ENCODE measurements at regions not wholly inside any gene's neighbourhood (a gene's known extent, or its start where the extent isn't known, plus 50 kb on each side); places are given as distances from the start of the nearest gene placed in this dataset.

- DNase-seq, result no peak
Measured at GRCh38 chr1:199170711-199171110, 531.9 kb downstream of the PTPRC start.

GRCh38 chr1:199172171-199173124 is 533.6 kb downstream of the PTPRC start:
- DNase-seq, result no peak

- DNase-seq, result no peak
Measured at GRCh38 chr1:199173356-199173755, 534.5 kb downstream of the PTPRC start.

- DNase-seq, result no peak
Measured at GRCh38 chr1:199174336-199174735, 535.5 kb downstream of the PTPRC start.

GRCh38 chr1:199176713-199177112 is 537.9 kb downstream of the PTPRC start:
- no peak for DNase-seq

- no peak for DNase-seq
Measured at GRCh38 chr1:199177241-199177640, 538.4 kb downstream of the PTPRC start.

GRCh38 chr1:199178646-199179045 is 539.8 kb downstream of the PTPRC start:
- no peak for DNase-seq

- no peak for DNase-seq
Measured at GRCh38 chr1:199182186-199182843, 543.5 kb downstream of the PTPRC start.

GRCh38 chr1:199184180-199184579 is 545.3 kb downstream of the PTPRC start:
- DNase-seq, result no peak

- no peak for DNase-seq
Measured at GRCh38 chr1:199194862-199195261, 556.0 kb downstream of the PTPRC start.

- DNase-seq, result no peak
Measured at GRCh38 chr1:199197695-199198094, 558.9 kb downstream of the PTPRC start.

GRCh38 chr1:199202331-199202730 is 563.5 kb downstream of the PTPRC start:
- DNase-seq, result no peak

GRCh38 chr1:199204231-199204630 is 565.4 kb downstream of the PTPRC start:
- DNase-seq, result no peak

GRCh38 chr1:199205740-199206441 is 567.1 kb downstream of the PTPRC start:
- DNase-seq, result no peak

- DNase-seq, result no peak
Measured at GRCh38 chr1:199208847-199209246, 570.0 kb downstream of the PTPRC start.

- DNase-seq, result no peak
Measured at GRCh38 chr1:199218065-199218464, 579.2 kb downstream of the PTPRC start.

GRCh38 chr1:199218533-199218932 is 579.7 kb downstream of the PTPRC start:
- no peak for DNase-seq

GRCh38 chr1:199220031-199220430 is 581.2 kb downstream of the PTPRC start:
- DNase-seq, result no peak

- no peak for DNase-seq
Measured at GRCh38 chr1:199221371-199222150, 582.7 kb downstream of the PTPRC start.

GRCh38 chr1:199223936-199224335 is 585.1 kb downstream of the PTPRC start:
- DNase-seq, result no peak

- DNase-seq, result no peak
Measured at GRCh38 chr1:199226163-199226562, 587.3 kb downstream of the PTPRC start.

GRCh38 chr1:199242147-199242546 is 603.3 kb downstream of the PTPRC start:
- DNase-seq, result no peak

GRCh38 chr1:199242601-199243000 is 603.8 kb downstream of the PTPRC start:
- DNase-seq, result no peak

Data from NCI-H1048 (cell line).